NCI-H446 (cell line): ENCODE measurements at regions not wholly inside any gene's neighbourhood (a gene's known extent, or its start where the extent isn't known, plus 50 kb on each side); places are given as distances from the start of the nearest gene placed in this dataset.
A peak's percentile ranks its signal among the peaks of the same experiment; 100 is the strongest.
"Not testable (repeated sequence)": the region's sequence is repeated elsewhere in the genome, so short reads cannot be mapped to it uniquely, and the experiment has no call there.

Source experiments
- DNase-seq, 2 experiments: peaks; one replicate each; lab custom pipeline; 2025; lab: John Stamatoyannopoulos, UW

DNA sequence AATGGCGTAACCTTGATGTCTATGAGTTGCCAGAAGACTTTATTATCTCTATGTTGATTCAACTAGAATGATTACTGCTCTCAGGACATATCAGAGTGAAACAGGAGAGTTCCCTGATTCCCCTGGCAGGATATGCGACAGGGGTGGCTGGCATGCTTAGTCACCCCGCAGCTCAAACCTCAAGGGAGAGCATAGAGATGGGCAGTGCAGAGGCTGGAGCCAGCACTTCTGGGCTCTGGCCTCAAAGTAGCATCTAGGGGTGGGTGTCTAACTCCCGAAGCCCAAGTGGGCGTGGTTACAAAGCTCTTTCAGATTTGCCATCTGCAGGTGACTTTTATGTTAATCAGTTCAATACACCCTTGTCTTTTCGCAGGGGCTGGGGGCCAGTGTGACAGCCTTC lies 391.6 kb downstream of the ADCYAP1 start:
- no peak for DNase-seq

DNA sequence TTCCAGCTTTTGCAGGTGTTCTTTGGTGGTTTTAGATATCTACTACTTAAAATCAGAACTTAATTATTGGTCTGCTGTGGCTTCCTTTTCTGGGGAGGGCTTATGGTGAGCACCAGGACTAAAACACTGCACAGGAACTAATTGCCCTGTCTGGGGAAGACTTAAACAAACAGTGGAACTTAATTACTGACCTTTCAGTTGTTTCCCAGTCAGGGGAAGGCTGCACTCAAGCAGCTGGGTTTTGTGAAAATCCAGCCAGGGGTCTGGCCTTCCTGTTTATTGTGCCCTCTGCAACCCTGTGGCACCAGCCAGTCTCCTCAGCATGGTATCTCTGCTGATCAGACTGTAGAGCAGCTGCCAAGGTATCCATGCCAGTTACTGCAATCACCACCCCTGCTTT lies 398.2 kb downstream of the ADCYAP1 start:
- no peak for DNase-seq

DNA sequence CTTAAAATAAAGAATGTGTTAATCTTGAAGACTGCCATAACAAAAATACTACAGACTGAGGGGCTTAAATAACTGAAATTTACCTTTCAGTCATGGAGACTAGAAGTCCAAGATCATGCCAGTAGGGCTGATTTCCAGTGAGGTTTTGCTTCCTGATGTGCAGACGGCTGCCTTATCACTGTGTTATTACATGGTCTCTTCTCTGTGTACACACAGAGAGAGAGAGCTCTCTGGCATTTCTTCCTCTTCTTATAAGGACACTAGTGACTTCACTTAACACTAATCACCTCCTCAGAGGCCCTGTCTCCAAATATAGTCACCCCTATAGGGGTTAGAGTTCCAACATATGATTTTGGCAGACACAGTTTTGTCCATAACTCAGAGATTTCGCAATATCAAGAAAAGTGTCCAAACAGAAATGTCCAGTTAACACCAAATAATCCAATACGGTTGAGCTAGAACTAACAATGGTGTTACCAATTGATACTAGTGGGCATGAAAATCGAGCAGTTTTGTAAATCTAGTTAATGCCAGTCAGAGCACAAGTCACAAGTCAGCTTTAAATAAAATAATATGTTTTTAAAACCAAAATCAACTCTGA lies 399.8 kb downstream of the ADCYAP1 start:
- DNase-seq: no peak

DNA sequence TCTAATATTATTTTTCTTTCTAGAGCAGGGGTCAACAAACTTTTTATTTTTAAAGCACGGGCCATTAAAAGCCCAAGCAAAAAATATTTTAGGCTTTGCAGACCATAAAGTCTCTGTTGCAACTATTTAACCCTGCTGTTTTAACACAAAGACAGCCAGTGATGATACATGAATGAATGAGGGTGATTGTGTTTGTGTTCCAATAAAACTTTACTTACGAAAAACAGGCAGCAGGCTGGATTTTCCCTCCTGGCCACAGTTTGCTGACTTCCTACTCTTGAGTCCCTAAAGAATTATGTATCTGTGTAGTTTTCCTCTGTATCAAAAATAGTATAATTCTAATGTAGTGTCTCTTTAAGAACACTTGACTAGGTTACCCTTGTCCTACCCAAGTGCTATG lies 402.0 kb downstream of the ADCYAP1 start:
- no peak for DNase-seq

DNA sequence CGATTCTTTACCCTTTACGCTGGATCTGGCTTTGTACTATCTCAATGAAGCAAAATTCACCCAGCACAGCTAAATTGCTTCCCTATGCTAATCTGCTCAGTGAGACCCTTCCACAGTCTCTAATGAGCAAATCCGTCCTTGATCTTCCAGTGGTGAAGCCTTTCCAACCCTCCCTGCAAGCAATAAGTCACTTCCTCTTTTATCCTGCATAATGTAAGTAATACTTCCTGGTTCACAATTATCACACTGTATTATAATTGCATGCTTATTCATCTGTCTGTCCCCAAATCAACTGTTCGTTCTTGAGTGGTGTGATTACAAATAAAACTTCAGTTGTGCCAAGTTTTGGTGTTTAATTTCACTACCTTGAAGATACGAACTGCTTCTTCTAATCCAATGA lies 404.0 kb downstream of the ADCYAP1 start:
- no peak for DNase-seq

DNA sequence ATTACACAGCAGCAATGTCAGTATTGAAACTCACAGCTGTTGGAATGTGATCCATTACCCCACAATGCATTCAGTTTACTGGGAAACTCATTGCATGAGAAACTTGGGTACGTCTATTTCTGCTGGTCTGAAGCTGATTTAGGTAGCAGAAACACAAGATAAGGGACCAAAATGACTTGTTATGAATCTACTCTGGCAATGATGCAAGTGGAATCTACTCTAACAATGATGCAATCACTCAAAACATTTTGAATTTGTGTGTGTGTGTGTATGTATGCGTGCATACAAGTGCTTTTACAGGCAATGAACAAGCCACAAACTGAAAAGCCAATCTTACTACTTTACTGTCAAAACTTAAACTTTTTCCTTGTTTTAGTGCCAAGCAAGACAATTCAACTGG lies 406.7 kb downstream of the ADCYAP1 start:
- DNase-seq: no peak

DNA sequence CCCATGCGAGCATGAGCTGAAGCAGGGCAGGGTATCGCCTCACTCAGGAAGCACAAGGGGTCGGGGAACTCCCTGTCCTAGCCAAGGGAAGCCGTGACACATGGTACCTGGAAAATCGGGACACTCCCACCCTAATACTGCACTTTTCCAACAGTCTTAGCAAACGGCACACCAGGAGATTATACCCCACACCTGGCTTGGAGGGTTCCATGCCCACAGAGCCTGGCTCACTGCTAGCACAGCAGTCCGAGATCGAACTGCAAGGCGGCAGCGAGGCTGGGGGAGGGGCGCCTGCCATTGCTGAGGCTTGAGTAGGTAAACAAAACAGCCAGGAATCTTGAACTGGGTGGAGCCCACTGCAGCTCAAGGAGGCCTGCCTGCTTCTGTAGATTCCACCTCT lies 430.7 kb downstream of the ADCYAP1 start:
- DNase-seq: not testable (repeated sequence)

DNA sequence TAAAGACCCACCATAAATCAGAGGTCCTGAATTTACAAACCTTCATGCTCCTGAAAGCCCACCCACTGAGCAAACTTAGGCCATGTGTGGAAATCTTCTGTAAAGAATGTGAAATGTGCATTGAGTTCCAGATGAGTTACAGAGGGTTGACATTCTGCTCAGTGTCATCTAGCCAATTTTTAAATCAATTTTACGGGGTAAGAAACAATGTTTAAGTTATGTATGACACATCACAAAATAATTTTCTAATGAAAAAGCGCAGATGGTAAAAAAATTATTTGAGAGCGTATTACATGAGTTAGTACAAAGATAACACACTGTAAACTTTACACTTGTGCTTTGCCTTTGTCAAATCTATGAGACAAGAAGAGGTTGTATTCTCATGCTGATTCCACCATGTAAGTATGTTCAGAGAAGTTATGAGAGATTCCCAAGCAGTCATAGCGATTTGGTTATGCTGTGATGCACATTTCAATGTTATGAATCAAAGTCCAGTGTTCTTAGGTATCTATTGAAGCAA lies 446.3 kb downstream of the ADCYAP1 start:
- DNase-seq: no peak

DNA sequence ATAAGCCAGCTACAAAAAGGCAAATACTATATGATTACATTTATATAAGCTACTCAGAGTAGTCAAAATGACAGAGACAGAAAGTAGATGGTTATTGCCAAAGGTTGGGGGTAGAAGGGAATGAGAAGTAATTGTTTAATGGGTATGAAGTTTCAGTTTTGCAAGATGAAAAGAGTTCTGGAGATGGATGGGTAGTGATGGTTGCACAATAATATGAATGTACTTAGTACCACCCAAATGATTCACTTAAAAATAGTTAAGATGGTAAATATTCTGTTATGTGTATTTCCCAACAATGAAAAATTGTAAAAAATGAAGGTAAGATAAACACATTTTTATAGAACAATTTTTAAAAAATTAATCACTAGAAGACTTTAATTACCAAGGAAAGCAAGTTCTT lies 448.4 kb downstream of the ADCYAP1 start:
- DNase-seq: no peak

DNA sequence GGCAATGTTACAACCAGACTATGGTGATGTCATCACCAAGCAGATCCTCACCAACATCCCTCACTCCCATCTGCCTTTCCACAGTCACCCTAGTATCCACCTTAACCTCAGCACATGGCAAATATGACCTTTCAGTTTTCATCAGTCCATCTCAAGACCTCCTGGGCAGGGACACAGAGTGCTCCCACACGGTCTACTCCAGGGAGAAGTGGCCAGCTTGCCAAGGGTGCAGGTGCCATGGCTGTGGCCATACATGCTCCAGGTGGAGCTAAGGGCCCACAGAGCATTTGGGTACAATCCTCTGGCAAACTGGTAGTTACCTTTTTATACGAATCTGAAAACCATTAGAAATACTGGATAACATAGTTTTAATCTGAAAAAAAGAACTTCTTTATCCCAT lies 453.1 kb downstream of the ADCYAP1 start:
- DNase-seq: no peak

DNA sequence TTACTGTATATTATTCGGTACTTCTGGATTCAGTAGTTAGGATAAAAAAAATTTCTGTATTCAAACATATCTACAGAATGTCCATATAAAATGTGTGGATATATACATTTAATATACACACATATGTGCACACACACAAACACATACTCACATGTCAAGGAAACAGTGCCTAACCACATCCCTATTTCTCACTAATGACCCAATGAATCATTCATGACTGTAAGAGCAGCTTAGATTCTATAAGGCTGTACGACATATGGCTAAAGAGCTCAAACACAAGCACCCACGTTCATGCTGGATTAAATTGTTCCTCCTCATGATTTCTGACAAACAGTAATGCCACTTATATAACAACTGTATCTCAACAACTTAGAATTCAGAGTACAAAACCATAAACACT lies 457.3 kb downstream of the ADCYAP1 start:
- DNase-seq: no peak

DNA sequence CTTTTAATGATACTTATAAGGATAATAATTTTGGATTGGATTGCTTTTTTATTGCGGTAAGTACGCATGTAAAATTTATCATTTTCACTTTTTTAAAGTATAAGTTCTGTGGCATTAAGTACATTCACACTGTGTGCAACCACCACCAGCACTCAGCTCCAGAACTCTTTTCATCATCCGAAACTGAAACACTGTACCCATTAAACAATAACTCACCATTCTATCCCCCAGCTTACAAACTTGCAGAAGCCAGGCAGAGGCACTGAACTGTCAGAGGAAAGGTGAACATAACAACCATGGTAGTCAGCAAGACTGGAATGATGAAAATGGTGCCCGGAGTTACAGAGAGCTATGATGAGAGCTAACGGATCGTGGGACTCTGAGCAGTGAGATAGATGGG lies 465.9 kb downstream of the ADCYAP1 start:
- DNase-seq: no peak

DNA sequence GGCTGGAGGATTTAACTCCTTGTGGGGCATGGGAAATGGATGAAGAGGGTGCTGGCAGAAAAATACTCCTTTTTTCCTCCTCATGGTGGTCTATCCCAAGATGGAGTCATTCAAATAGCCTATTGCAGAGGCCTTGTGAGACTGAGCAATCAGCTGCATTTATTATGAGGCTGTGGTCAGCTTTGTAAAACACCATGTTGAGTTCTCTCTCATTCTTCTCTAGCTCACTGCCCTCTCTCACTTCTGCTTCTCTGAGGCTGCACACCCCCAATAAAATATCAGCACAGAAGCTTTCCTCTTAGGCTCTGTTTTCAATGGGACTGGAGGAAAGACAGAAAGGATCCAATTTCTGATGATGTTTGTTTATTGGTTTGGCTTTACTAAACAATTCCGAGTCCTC lies 467.1 kb downstream of the ADCYAP1 start:
- DNase-seq: no peak

DNA sequence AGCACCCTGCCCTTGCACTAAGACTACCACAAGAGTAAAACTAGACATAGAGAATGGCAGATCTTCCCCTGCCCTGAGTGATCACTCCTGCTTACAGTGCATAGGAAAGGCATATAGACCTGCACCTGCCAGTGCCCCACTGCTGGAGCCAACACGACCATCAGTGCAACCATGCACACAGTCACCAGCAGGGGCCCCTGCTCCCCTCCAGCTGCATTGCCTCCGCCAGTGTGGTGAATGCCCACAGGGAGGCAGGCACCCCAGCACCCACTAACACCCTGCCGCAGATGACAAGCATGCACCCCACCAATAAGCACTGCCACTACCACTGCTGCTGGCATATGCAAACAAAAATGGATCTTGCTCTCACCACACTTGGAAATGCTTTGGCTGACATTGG lies 478.8 kb downstream of the ADCYAP1 start:
- DNase-seq: no peak

DNA sequence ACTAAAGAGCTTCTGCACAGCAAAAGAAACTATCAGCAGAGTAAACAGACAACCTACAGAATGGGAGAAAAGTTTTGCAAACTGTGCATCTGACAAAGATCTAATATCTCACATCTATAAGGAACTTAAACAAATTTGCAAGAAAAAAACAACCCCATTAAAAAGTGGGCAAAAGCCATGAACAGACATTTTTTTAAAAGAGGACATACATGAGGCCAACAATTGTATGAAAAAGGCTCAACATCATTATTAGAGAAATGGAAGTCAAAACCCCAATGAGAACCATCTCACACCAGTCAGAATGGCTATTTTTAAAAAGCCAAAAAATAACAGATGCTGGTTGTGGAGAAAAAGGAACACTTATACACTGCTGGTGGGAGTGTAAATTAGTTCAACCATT lies 483.8 kb downstream of the ADCYAP1 start:
- DNase-seq: not testable (repeated sequence)

DNA sequence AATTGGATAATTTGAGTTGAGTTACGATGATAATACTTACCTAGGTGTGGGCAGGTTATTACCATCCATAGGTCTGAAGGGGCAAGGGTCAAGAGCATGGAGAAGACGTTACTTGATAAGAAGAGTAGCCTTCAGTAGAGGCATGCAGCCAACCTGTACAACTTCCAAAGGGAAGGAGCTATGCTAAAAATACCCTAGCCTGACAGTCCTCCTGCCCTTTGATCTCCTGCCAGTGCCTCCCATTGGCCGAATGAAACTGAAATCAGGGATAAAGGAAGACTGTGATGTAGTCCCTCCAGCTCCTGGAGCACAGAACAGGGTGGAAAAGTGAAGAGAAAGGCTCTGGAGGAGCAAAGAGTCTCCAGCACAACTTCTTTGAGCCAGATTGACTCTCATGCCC lies 487.4 kb downstream of the ADCYAP1 start:
- no peak for DNase-seq

DNA sequence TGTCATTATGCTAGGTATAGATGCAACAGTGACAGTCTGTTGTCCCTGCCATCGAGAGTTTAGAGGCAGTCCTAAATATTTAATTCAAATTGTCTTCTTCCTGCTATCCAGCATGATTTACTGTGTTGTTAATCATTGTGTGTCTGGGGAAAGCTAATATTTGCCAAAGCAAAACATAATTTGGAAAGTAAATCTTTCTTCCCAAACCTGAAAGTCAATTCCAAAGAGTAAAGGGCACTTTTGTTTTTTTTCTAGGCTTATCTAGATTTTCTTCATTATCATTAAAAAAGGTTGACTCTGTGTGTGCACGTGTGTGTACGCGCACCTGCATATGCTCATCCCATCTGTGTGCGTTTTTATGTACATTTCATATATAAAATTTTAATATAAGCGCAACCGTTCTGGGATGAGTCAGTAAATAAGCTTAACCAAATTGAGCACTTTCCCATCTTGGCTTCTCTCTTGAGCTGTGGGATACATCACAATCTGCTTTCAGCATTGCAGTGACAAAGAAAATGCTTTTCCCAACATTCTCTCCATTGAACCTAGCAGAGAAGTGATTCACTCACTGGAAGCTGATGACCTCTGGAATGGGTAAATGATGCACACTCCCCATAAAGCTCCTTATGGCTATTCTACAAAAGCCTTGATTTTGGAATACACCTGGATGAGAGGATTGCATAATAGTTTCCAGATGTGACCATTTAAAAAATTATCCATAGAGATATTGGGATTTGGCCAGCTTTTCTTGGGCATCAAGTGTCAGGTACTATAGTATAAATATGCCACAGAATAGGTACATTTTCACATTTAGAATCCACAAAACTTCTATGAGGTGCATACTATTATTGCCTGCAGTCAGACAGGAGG lies 488.4 kb downstream of the ADCYAP1 start:
- DNase-seq: no peak

DNA sequence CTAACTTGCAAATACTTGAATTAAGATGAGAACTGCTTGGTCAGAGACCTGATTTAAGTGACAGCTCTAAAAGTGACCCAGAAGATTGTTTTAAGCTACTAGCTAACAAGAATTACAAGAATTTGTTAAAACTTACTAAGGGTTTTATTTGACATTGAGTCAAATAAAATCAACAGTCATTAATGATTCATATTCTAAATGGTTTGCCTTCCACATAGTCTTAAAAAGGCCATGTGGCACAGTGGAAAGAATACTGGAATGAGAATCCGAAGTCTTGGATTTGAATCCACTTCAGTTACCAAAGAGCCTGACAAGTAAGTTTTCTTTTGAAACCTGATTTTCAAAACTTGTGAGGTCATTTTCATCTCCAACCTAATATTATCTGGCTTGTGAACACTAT lies 489.3 kb downstream of the ADCYAP1 start:
- no peak for DNase-seq

DNA sequence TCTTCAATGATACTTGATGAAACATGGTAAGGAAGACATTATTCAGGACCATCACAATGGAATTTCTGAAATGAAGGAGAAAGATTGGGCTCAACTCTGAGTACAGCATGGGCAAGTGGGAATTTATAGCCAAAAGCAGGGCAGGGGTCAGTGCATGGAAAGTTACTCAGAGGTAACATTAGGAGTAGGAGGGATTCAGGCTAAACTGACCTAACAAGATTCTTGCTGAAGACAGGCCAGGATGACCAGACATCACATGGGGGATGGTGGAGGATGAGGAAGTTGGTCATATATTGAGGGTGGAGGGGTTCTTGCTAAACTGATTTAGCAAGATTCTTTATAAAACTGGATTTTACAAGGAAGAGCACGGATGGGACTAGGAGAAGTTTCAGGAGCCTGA lies 489.8 kb downstream of the ADCYAP1 start:
- no peak for DNase-seq

DNA sequence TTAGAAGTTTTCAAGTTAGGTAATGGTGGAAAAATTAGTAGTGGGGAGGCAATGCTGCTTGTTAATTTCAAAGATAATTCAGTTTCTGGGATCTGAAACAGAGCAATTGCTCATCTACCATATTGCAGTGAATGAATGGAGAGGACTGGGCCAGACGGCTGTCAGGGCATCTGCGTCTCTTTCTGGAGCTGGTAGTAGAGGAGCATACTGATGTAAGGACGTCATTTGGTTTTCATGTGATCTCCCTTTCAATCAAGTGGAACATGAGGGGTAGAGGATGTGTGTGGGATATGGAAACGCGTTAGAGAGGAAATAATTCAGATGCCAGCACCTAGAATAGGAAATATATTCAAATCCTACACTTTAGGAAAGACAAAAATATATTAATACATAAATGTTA lies 490.3 kb downstream of the ADCYAP1 start:
- peak in 1 of 2 experiments; percentile 35 for DNase-seq

DNA sequence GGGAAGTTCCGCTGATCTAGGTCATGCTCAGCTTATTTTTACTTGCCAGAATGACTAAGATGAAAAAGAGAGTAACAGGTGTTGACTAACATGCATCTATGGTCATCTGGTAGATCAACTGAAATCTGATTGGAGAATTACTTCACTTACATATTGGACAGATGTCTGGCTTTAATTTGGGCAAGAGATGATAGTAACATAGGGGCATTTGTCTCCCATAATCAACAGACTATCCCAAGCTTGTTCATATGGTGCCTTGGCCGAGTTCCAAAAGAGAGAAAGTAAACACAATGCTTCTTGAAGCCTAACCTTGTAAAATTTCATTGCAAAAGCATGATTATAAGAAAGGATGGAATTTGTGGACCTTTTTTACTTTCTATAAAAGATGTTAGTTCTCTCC lies 503.7 kb downstream of the ADCYAP1 start:
- peak; percentile 53 to 90 for DNase-seq

DNA sequence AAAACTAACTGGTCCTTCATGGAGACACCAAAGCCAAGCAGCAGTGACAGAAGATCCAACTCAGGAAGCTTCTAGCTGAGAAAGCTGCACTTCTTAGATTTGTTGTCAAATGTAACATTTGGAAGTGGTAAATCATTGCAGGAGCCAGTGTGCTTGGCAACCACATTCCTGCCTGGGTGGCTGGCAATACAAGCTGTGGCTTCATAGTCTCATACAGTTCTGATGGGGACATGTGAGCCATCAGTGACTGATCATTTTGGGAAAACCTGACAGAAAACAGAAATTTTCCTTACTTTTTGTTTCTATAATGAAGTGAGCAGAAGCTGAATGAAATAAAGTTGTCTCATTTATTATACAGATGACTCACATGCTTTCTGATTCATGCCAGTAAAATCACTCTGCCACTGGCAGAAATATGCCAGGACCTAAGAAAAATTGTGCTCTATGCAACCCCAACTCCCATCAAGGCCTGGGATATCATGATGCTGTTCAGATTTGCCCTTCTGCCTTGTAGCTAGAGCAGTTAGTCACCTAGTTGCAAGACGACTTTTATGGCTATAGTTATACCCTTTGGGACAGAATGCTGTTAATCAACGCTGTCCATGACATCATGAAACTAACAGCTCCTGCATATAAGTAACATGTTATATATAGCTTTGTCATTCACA lies 508.1 kb downstream of the ADCYAP1 start:
- DNase-seq: peak in 1 of 2 experiments; percentile 67

DNA sequence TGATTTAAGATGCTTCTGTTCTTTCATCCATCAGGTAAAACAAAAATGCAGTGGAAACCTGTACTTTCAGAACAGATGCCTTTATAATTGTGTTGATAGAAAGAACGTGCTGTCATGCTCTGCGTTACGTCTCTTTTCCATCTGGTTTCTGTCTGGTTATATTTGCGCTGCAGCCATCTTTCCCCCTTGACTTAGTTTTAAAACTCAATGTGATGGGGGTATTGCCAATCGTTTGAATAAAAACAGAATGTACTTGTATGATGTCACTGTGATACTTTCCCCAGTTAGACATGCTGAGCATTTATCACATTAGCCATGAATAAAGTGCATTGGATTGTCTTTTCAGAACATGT lies 508.6 kb downstream of the ADCYAP1 start:
- no peak for DNase-seq
